GM10266 (cell line): ENCODE measurements at regions not wholly inside any gene's neighbourhood (a gene's known extent, or its start where the extent isn't known, plus 50 kb on each side); places are given as distances from the start of the nearest gene placed in this dataset.

Experiments used
- DNase-seq: peaks from one replicate; pipeline ENCODE4 v3.0.0; 2012; ENCODE audit errors: extremely low spot score
- CTCF ChIP-seq: IDR thresholded peaks from 2 replicates; pipeline ENCODE4 v1.5.1; 2012; ENCODE audit warnings: mild to moderate bottlenecking, low read depth; ENCODE audit not compliant: control insufficient read depth, insufficient read depth; ENCODE audit errors: missing control alignments

GRCh38 chr7:89927762-89928161 is 226.5 kb upstream of the STEAP1 start:
- DNase-seq = no peak
- TF ChIP-seq CTCF = no peak

DNA sequence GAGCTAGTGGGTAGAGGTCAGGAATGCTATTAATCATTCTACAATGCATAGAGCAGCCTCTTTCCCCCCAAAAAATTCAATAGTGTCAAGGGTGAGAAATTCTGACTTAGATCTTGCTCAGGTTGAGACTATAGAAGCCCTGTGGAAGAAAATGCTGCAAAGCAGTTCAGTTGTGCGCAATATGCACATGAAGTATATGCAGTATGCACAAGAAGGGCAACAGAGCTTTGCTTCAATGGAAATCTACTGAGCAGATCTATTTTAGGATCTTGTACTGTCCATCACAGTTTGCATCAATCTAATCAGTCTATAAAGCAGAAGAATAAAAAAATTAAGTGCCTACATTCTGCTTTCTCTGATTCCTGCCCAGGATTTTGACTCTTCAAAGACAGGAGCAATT is 225.8 kb upstream of the STEAP1 start:
- DNase-seq = no peak
- TF ChIP-seq CTCF = no peak

DNA sequence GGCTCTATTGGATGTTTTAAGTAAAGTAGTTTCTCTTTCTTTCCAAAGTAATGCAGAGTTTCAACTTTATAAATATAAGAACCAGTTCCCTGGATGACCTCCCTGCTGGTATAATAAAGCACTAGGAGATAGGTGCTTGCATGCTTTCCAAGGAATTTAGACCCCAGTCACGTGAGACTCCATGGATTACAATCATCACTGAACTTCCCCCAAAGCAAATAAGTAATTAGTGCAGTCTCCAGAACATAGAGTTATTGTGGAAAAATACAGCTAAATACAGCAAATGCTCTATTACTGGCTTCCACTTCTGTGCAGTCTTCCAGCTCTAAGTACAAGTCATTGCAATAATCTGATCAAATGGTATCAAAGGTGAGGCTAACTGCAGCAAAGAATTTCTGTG is 220.2 kb upstream of the STEAP1 start:
- DNase-seq = no peak
- TF ChIP-seq CTCF = no peak

- no peak for DNase-seq
- no peak for TF ChIP-seq CTCF
Measured at GRCh38 chr7:89943525-89944050, 210.7 kb upstream of the STEAP1 start.

DNA sequence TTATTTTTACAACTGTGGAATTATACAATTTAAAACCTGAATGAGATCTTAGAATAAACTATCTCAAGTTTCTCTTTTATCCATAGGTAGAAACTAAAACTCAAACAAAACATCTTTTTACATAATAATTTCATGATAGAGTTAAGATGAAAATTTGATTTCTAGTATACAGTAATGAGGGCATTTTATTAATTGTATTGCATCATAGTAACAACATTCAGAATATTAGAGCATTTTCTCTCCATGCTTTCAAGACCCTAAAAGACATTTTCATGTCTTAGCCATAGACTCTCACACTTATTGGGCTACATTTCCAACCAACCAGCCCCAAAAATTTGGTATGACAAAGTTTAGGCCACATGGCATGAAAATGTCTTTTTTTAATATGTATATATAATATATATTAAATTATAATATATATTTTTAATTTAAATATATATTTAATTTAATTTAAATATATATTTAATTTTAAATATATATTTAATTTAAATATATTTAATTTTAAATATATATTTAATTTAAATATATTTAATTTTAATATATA is 195.7 kb upstream of the STEAP1 start:
- no peak for DNase-seq
- TF ChIP-seq CTCF = no peak

- no peak for TF ChIP-seq CTCF
- DNase-seq = no peak
Measured at GRCh38 chr7:89966067-89966664, 188.1 kb upstream of the STEAP1 start.

DNA sequence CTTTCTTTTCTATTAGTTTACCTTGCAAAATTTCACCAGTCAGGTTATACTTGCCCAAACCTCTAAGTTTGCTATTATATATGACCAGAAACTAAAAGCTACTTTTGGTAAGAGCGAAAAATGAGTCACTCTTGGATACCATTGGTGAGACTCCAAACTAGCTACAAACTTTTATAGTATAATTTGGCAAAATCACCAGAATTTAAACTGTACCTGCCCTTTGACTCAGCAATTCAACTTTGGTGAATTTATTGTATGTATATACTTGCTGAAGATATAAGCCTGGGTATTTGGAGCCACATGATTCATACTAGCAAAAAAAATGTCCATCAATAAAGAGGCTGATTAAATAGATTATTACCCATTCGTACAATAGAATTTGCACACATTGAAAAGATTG is 178.7 kb upstream of the STEAP1 start:
- DNase-seq = no peak
- TF ChIP-seq CTCF = no peak
